ENCODE measurements at regions not wholly inside any gene's neighbourhood (a gene's known extent, or its start where the extent isn't known, plus 50 kb on each side); places are given as distances from the start of the nearest gene placed in this dataset.

DNA sequence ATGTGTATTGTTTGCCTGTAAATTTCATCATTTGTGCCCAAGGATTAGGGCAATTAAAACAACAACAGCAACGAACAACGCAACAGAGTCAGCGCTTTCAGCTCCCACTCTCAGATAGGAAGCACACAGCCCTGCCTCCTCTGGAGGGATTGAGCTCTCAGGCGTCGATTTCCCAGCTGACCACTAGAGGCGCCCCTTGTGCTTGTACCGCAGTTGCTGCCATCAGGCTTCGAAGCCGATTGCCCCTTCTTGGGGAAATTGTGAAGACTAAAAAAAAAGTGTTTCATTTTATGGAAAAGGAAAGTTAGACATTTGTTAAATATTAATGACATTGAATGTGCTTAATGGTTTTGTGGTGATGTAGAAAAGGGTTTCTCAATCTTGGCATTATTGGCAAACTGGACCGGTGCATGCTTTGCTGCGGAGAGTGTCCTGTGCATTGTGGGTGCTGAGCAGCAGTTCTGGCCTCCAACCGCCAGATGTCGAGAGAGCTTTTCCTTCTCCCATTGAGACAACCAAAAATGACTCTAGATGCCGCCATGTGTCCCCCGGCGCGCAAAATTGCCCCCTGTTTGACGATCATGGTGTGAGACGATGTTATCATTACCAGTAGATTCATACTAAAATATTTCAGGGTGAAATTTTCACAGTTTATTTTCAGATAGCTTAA is 650.4 kb upstream of the RBFOX1 start:
- DNase-seq (ENCODE audit: low read depth in 1 of 2, low spot score in 1 of 2) = no peak

DNA sequence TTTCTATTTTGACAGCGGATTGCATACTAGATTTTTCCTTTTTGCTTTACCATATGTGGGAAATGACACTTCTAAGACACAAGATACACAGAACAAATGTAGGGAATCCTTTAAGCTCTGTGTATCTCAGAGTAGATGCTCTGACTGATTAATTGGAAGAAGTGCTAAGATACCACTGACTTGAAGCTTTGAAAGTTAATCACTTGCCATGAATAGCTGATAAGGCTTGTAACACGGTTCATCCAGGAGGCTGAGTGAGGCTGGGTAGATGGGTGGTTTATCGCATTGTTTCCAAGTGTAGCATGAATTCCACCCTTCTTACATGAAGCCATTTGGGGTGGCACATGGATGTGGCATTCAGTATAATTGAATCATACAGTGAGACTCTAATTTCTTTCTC is 654.1 kb upstream of the RBFOX1 start:
- no peak for DNase-seq (ENCODE audit: low read depth in 1 of 2, low spot score in 1 of 2)

DNA sequence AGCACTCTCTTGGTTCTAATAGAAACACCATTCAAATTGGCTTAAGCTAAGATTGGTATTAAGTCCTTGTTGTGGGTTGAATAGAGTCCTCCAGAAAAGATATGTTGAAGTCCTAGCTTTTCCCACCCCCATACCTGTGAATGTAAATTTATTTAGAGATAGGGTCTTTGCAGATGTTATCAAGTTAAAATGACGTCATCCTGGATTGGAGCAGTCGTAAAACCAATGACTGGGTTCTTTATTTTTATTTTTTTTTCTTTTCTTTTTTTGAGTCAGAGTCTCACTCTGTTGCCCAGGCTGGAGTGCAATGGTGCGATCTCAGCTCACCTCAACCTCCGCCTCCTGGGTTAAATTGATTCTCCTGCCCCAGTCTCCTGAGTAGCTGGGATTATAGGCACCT is 658.6 kb upstream of the RBFOX1 start:
- no peak for DNase-seq (ENCODE audit: low read depth in 1 of 2, low spot score in 1 of 2)

DNA sequence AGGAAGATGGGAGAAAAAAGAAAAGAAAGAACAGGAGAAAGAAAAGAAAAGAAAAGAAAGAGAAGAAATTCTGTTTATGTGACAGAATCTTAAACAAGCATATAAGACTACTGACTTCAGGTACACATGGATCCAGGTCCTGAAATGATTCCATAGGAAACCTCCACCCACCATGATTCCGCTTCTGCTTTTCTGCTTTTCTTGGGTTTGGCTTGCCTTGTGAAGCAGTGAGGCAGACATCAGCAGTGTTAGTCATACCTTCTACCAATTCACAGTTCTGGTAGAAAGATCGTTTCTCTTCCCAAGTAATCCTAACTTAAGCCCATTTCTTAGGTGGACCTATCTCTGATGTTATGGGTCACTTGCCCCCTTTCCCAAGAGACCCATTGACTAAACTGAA is 660.1 kb upstream of the RBFOX1 start:
- no peak for DNase-seq (ENCODE audit: low read depth in 1 of 2, low spot score in 1 of 2)

DNA sequence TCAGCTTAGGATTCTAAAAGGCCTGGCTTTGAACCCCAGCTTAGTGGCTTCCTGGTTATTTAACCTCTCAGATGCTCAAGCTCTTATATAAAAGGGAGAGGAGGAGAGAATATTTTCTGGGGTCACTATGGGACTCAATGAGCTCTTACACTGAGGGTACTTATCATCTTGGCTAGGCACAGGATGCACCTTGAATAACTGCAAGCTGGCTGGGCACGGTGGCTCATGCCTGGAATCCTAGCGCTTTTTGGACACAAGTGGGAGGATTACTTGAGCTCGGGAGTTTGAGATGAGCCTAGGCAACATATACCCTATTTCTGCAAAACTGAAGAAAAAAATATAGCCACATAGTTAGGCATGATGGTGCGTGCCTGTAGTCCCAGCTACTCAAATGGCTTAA is 665.3 kb upstream of the RBFOX1 start:
- DNase-seq (ENCODE audit: low read depth in 1 of 2, low spot score in 1 of 2) = no peak

DNA sequence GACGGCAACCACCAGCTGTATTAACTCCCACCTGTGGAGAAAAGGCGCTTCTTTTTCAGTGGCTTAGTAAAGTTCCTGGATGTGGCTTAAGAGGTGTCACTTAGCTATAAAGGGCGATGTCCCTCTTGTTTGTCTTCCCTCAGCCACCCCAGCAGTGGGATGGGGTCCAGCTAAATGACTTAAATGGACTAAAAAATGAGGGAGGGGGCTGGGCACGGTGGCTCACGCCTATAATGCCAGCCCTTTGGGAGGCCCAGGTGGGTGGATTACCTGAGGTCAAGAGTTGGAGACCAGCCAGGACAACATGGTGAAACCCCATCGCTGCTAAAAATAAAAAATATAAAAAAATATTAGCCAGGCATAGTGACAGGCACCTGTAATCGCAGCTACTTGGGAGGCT is 667.5 kb upstream of the RBFOX1 start:
- no peak for DNase-seq (ENCODE audit: low read depth in 1 of 2, low spot score in 1 of 2)

DNA sequence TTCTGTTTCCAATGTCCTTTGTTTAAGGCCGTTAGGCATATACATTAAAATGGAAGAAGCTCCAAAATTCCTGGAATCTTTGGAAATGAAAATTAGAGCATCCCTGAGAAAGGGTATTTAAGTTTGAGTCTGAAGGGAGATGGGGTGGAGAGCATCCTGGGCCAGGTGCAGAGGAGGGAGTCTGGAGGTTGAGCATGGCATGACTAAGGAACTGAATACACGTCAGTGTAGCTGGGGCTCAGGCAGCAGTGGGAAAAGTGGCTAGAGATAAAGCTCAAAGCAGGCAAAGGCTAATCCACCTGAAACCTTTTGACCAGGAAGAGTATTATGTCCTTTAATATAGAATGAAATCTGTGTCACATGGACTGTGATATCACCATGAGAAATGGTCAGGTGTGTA is 669.0 kb upstream of the RBFOX1 start:
- no peak for DNase-seq (ENCODE audit: low read depth in 1 of 2, low spot score in 1 of 2)

DNA sequence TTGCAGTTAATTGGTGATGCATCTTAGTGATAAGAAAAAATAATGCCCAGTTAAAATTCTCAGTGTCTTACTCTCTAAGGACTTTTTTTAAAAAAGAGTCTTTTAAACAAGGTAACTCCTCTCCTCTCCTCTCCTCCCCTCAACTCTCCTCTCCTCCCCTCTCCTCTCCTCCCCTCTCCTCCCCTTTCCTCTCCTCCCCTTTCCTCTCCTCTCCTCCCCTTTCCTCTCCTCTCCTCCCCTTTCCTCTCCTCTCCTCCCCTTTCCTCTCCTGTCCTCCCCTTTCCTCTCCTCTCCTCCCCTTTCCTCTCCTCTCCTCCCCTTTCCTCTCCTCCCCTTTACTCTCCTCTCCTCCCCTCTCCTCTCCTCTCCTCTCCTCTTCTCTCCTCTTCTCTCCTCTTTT is 675.9 kb upstream of the RBFOX1 start:
- no peak for DNase-seq (ENCODE audit: low read depth in 1 of 2, low spot score in 1 of 2)

DNA sequence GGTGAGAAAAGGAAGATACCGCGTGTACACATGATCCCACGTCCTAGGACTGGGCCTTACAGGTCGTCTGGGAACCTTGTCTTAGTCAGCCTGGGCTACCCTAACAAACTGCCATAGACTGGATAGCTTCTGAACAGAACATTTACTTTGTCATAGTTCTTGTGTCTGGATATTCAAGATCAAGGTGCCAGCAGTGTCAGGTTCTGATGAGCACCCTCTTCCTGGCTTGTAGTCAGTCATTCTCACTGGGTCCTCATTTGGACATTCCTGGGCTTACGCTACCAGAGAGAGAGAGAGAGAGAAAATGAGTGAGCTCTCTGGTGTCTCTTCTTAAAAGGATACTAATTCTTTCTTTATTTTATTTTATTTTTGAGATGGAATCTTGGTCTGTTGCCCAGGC is 685.8 kb upstream of the RBFOX1 start:
- DNase-seq (ENCODE audit: low read depth in 1 of 2, low spot score in 1 of 2) = no peak

DNA sequence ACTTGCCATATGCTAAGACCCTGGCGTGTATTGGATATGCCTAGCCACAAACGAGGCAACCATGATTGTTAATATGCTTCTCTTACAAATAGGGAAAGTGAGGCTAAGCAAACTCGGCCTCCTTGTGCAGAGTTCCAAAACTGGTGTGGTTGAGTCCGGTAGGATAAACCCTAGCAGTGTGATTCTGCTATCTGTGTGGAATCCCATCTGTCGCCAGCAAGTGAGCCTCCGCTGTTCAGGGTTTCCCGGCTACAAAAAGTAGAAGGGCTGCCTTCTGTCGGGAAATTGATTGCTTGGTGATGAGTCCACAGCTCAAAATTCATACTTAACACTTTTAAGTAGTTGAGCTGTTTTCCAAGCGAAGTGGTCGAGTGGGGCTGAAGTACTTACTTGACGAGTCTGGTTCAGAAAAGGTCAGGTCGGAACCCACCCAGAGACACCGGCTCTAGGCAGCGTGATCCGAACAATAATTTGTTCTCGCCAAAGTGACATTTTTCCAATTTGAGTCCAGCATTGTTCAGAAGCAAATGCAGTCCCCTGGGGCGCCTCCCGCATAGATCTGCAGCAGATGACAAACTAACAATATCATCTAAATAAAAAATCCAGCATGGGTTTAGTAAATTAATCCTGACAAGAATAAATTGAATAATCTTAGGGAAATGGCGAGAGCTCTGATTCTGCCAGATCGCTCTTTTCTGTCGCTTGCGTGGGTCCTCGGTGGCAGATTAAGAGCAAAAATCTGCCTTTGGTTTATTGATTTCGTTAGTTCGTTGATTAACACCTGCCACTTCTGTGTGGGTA is 686.7 kb upstream of the RBFOX1 start:
- no peak for DNase-seq (ENCODE audit: low read depth in 1 of 2, low spot score in 1 of 2)

DNA sequence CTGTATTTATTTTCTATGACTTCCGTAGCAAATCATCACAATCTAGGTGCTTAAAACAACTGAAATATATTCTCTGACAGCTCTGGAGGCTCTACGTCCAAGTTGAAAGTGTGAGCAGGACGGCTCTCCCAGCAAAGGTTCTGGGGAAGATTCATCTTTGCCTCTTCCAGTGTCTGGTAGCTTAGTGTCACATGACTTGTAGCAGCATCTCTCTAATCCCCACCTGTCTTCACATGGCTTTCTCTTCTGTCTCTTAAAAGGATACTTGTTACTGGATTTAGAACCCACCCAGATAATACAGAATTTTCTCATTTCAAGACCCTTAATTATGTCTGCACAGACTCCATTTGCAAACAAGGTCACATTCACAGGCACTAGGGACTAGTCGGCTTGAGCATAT is 687.7 kb upstream of the RBFOX1 start:
- DNase-seq (ENCODE audit: low read depth in 1 of 2, low spot score in 1 of 2) = no peak

DNA sequence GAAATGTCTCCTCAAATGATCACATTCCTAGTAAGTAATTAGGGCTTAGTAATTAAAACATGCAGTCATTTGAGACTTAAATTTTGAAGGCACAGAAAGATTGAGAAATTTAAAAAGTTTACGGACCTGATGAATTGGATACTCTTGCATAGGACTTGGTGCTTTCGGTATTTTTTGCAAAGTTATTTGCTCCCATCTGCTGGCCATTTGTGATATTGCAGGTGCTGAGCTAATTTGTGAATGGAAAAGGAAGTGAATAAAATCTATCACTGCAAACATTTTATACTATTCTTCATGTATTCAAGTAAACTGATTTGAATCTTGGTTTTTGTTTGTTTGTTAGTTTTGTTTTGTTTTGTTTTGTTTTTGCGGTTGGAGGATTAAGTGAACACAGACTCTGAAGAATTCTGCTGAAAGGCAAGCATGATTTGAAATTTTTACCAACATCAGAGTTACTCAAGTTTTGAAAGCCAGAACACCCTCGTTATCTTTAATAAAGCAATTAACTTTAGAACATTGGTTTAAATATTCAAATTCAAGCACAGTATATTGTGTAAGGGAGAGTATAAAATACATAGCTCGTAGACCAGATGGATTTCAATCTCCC is 689.5 kb upstream of the RBFOX1 start:
- DNase-seq (ENCODE audit: low read depth in 1 of 2, low spot score in 1 of 2) = no peak

DNA sequence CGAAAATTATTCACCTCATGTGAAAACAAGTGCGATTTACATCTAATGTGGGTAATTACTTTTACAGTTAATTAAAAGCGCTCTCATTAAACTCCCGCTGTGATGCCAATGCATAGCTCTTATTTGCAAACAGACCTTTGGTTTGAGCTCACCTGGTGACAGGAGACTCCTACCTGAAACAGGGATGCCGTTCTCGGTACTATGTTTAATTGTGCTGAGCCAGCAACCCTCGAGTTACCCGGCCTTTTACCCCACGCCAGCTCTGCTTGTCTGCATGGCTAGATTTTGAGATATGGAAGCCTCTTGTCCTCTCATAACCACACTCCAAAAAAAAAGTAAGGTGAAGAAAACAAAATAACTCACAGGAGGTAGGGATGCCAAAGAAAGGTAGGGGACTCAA is 690.4 kb upstream of the RBFOX1 start:
- DNase-seq (ENCODE audit: low read depth in 1 of 2, low spot score in 1 of 2) = no peak

DNA sequence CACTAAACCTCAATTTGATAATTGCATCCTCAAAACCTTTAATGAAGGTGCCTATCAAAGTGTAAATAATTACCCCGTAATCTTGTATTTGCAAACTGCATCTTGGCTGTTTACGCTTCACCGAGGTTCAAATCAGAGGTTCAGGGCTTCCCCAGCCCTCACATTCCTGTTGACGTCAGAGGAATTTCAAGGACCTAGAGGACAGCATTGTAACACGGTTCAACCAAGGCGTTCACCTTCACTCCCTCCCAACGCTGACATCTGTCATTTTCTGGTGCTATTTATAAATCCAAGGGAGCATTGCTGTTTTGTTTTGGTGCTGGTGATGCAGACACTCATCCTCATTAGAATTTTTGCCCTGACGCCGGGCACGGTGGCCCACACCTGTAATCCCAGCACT is 691.6 kb upstream of the RBFOX1 start:
- no peak for DNase-seq (ENCODE audit: low read depth in 1 of 2, low spot score in 1 of 2)

DNA sequence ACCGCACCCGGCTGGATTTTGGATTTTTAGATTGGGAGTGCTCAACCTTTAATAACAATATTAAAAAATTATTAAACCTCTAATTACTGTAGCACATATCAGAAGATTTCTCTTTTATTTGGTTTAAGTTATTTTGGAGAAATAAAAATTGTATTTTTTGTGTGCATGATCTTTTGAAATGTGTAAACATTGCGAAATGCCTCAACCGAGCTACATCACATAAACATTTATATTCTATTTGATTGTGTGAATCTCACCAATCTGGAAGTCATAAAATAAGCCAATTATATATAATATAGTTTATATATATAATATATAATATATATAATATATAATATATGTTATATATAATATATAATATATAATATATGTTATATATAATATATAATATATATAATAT is 696.2 kb upstream of the RBFOX1 start:
- no peak for DNase-seq (ENCODE audit: low read depth in 1 of 2, low spot score in 1 of 2)

DNA sequence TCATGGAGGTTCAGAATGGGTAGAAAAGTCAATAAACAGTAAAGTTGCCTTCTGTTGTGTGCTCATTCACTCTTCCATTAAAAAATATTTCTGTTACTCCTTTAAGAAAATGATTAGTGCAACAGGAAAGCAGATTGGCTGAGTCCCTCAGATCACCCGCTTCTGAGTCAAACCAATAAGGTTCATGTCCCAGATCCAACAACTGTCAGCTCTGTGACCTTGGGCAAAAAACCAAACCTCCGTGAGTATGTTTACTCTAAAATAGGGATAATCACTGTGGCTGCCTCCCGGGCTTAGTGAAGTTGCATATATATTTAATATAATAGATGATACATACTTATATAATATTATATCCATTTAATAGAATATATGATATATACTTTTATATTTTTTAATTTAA is 698.5 kb upstream of the RBFOX1 start:
- no peak for DNase-seq (ENCODE audit: low read depth in 1 of 2, low spot score in 1 of 2)

DNA sequence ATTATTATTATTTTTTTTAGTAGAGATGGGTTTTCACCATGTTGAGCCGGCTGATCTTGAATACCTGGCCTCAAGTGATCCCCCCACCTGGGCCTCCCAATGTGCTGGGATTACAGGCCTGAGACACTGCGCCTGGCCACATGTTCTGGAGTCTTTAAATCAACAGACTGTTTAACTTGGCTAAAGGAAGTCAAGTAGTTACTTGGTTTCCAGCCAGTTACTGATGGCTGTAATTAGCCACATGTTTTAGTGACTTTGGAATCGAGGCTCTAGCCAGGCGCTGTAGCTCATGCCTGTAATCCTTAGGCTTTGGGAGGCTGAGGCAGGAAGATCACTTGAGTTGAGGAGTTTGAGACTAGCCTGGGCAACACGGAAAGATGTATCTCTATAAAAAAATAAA is 699.2 kb upstream of the RBFOX1 start:
- no peak for DNase-seq (ENCODE audit: low read depth in 1 of 2, low spot score in 1 of 2)

DNA sequence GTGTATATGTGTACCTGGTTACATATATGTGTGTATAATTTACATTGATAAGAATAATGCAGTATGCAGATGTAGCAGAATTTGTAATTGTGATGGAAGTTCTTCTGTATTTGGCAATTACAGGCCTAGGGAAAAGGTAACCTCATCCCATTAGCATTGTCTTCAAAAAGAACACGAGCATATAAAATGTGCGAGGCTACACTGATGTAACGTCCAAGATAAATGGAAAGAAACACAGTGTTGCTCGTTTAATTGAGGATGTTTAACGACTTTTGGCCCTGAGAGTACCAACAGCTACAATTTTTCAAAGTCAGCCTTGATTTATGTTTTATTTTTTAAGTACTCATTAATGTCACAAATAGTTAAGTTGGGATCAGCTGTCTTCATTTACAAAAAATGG is 703.5 kb upstream of the RBFOX1 start:
- no peak for DNase-seq (ENCODE audit: low read depth in 1 of 2, low spot score in 1 of 2)

DNA sequence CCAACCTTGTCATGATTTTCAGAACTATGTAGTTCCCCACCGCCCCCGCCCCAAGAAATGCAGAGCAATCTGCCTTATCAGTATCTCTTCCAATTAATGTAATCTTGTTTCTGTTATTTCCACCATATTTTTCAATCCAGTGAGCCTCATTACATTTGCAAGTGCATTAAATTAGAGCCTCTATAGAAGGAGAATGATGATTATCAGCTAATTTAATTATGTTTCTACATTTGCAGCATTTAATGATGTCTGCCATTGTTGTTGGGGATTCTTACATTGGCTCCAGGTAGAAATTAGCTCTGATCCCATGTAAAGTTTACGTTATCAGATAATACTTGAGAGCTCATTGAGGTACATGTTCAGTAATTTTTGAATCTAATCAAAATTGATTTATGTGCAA is 707.0 kb upstream of the RBFOX1 start:
- DNase-seq (ENCODE audit: low read depth in 1 of 2, low spot score in 1 of 2) = no peak

DNA sequence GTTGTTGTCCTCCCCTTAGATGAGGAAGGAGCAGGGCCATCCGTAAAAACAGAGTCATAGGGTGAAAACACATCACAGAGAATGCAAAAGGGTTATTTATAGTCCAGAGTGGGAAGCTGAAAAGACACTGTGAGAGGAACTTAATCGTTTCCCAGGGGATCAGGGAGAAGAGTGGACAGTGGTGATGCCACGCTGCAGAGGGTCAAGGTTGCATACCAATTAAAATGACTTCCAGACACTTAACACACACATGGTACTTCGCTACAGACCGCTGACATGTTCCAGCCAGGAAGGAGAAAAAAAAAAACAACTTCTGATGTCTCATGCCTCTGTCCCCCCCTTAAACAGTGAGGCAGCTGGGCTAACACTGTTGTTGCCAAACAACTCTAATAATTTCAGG is 713.8 kb upstream of the RBFOX1 start:
- no peak for DNase-seq (ENCODE audit: low read depth in 1 of 2, low spot score in 1 of 2)

DNA sequence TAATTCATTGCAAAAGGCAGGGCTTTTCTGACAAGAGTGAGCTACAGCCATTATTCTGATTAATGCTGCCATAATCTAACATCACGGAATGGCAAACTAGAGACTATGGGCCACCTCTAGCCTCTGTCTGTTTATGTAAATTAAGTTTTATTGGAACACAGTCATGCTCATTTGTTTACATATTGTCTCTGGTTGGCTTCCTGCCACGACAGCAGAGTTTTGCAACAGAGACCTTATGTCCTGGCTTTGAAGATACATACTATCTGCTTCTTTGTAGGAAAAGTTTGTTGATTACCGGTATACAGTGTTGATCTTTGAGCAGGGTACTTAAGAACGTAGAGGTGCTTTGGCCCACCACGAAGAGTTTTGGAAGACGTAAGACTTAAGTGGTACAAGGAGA is 715.9 kb upstream of the RBFOX1 start:
- DNase-seq (ENCODE audit: low read depth in 1 of 2, low spot score in 1 of 2) = no peak

DNA sequence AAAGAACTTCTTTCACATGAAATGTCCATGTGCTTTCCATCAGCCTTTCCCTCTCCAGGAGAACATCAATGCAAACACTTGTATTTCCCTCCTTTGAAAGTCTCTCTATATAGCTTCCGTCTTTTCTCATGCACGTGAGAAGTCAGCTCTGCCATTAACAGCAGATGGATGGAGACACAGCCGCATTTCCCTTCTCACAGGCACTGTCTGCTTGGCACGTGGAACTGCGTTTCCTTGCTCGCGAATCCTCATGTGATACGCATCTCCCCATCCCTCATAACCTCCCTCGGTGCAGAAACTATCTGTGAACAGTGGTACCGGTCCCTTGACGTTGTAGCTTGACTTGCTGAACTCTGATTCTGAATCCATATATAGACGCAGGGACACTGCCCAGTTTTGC is 717.0 kb upstream of the RBFOX1 start:
- no peak for DNase-seq (ENCODE audit: low read depth in 1 of 2, low spot score in 1 of 2)

DNA sequence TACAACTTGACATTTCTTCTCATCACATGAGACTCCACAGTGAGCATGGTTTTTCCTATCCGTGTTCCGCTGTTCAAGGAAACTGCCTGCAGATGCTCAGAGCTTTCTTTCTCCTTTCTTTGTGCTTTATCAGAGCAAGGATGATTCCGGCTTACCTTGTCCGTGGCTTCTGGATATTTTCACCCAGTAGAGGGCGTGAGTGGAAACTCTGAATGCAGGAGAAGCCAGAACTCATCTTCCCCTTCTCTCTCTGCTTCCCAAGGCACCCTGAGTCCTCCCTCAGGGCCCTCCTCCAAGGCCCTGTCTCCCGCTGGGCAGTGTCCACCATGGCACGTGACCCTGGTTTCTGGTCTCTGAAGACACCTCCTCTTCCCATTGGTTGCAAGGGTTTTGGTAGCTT is 721.1 kb upstream of the RBFOX1 start:
- DNase-seq (ENCODE audit: low read depth in 1 of 2, low spot score in 1 of 2) = no peak

All from activated T-helper 1 cell treated with anti-CD3 and anti-CD28 coated beads, Interleukin-2, amount 50 U/mL, for 16 hours (primary cell).